B cell (primary cell): ENCODE measurements at regions not wholly inside any gene's neighbourhood (a gene's known extent, or its start where the extent isn't known, plus 50 kb on each side); places are given as distances from the start of the nearest gene placed in this dataset.

Experiments
- ATAC-seq: fragments of 200-7000 bp; cut with Tn5 transposase; one replicate; pipeline ENCODE4 v1.10.0; 2021; ENCODE audit warnings: low read depth, mild to moderate bottlenecking, moderate number of reproducible peaks, moderate library complexity
- CTCF ChIA-PET: fragments of 350-600 bp; sonication (Branson Sonifier 250); formaldehyde crosslinking; loops from one replicate; lab custom pipeline; 2021; ENCODE audit warnings: antibody characterized with exemption, inconsistent platforms; lab: Charles Lee
- POLR2A ChIA-PET: fragments of 350-600 bp; sonication (Branson Sonifier 250); formaldehyde crosslinking; loops from one replicate; lab custom pipeline; 2021; ENCODE audit warnings: antibody characterized with exemption; lab: Charles Lee
- DNase-seq: peaks from one replicate; pipeline ENCODE4 v3.0.0; 2013
- H2AFZ ChIP-seq: 2 replicates; pipeline ENCODE4 v1.6.1; 2012; ENCODE audit warnings: mild to moderate bottlenecking, low read depth, low read length; ENCODE audit not compliant: insufficient read depth, poor library complexity, severe bottlenecking
- H3K27ac ChIP-seq, 2 donors: 1 replicate in 1 of 2; 2 replicates in 1 of 2; pipeline ENCODE4 v1.5.1; 2012 to 2013; ENCODE audit warnings: low read length in 2 of 2, mild to moderate bottlenecking in 2 of 2, moderate library complexity in 1 of 2
- H3K27me3 ChIP-seq, 4 experiments: fragments of 200-600 bp in 1 of 4; sonication (generic) in 1 of 4; replicated peaks in 1 of 4; 1 replicate in 2 of 4; 2 replicates in 2 of 4; pipeline versions ENCODE4 v1.6.1 to v1.7.0; 2013 to 2016; ENCODE audit warnings: low read length in 3 of 4, mild to moderate bottlenecking in 2 of 4, mixed read lengths in 1 of 4, moderate library complexity in 1 of 4; ENCODE audit not compliant: insufficient read depth in 4 of 4, control insufficient read depth in 3 of 4; ENCODE audit errors: control extremely low read depth in 1 of 4
- H3K36me3 ChIP-seq, 2 experiments: replicated peaks in 1 of 2; 1 replicate in 1 of 2; 2 replicates in 1 of 2; pipeline versions ENCODE4 v1.6.1 to v1.7.1; 2013; ENCODE audit warnings: low read length in 1 of 2; ENCODE audit not compliant: insufficient read depth in 2 of 2, control insufficient read depth in 1 of 2; ENCODE audit errors: control extremely low read depth in 1 of 2, extremely low read depth in 1 of 2
- H3K4me1 ChIP-seq, 2 donors: fragments of 200-600 bp in 1 of 2; sonication (generic) in 1 of 2; 1 replicate in 1 of 2; 2 replicates in 1 of 2; pipeline versions ENCODE4 v1.5.1 to v1.6.1; 2013 to 2017; ENCODE audit warnings: low read length in 2 of 2; ENCODE audit not compliant: control insufficient read depth in 2 of 2, insufficient read depth in 2 of 2
- H3K4me2 ChIP-seq: replicated peaks from 2 replicates; pipeline ENCODE3; 2012; ENCODE audit warnings: mild to moderate bottlenecking, low read depth, low read length; ENCODE audit not compliant: poor library complexity, severe bottlenecking
- H3K4me3 ChIP-seq, 5 experiments: fragments of 200-600 bp in 1 of 5; sonication (generic) in 1 of 5; 1 replicate in 3 of 5; 2 replicates in 2 of 5; pipeline versions ENCODE4 v1.5.1 to v1.7.0; 2011 to 2016; ENCODE audit warnings: low read length in 4 of 5, mild to moderate bottlenecking in 4 of 5, low read depth in 2 of 5, control low read depth in 1 of 5, moderate library complexity in 1 of 5; ENCODE audit not compliant: insufficient read depth in 1 of 5; ENCODE audit errors: control extremely low read depth in 1 of 5, extremely low read depth in 1 of 5
- H3K79me2 ChIP-seq: fragments of 200-600 bp; sonication (generic); one replicate; pipeline ENCODE4 v1.6.0; 2016; ENCODE audit warnings: low read length; ENCODE audit not compliant: control insufficient read depth, insufficient read depth
- H3K9ac ChIP-seq: fragments of 200-600 bp; sonication (generic); 2 replicates; pipeline ENCODE4 v1.6.1; 2017; ENCODE audit warnings: mild to moderate bottlenecking, low read length, moderate library complexity
- H3K9me3 ChIP-seq, 3 donors: one replicate each; pipeline versions ENCODE4 v1.6.1 to v1.7.1; 2013; ENCODE audit warnings: low read length in 2 of 3; ENCODE audit not compliant: control insufficient read depth in 2 of 3, insufficient read depth in 1 of 3; ENCODE audit errors: control extremely low read depth in 1 of 3
- H4K20me1 ChIP-seq: 2 replicates; pipeline ENCODE4 v1.6.0; 2012; ENCODE audit warnings: mild to moderate bottlenecking, low read length; ENCODE audit not compliant: insufficient read depth, control insufficient read depth, poor library complexity, severe bottlenecking
- H3K27ac Mint-ChIP-seq: one replicate; pipeline ENCODE4 v1.8.0; 2021; ENCODE audit warnings: mixed read lengths
- H3K27me3 Mint-ChIP-seq: one replicate; pipeline ENCODE4 v1.8.0; 2021; ENCODE audit warnings: mixed read lengths
- H3K4me1 Mint-ChIP-seq: one replicate; pipeline ENCODE4 v1.8.0; 2021; ENCODE audit warnings: mixed read lengths
- H3K4me3 Mint-ChIP-seq: one replicate; pipeline ENCODE4 v1.8.0; 2021; ENCODE audit warnings: mixed read lengths
- H3K9me3 Mint-ChIP-seq: one replicate; pipeline ENCODE4 v1.8.0; 2022; ENCODE audit warnings: mixed read lengths; ENCODE audit not compliant: insufficient read depth
- CTCF ChIP-seq: fragments of 200-600 bp; IDR thresholded peaks from one replicate; pipeline ENCODE4 v1.8.0; 2022; ENCODE audit warnings: antibody characterized with exemption, mild to moderate bottlenecking
- EZH2 ChIP-seq: IDR thresholded peaks from 2 replicates; pipeline ENCODE4 v1.6.1; 2012; ENCODE audit warnings: borderline replicate concordance, low read depth, mild to moderate bottlenecking, moderate library complexity, low read length; ENCODE audit not compliant: insufficient read depth, poor library complexity, severe bottlenecking
- intact Hi-C: fragments of 100-400 bp; cut with micrococcal nuclease; formaldehyde crosslinking; loops from one replicate; pipeline ENCODE4 v1.10.0; 2022

- H3K4me2 ChIP-seq, result no peak overlapping the region
- no peak for TF ChIP-seq CTCF
- no peak for TF ChIP-seq EZH2
- H3K79me2 ChIP-seq, result no peaks in the 10 kb centered on the region
- ChIA-PET CTCF (no interaction called here), POLR2A (no interaction called here)
- intact Hi-C loops, result no loop called here
- H4K20me1 ChIP-seq, result no peaks in the 10 kb centered on the region
- H3K4me3 ChIP-seq, result no peak overlapping the region
- no peaks in the 10 kb centered on the region for H3K27me3 Mint-ChIP-seq
- H3K27me3 ChIP-seq, result no peaks in the 10 kb centered on the region
- no peaks in the 10 kb centered on the region for H3K4me1 ChIP-seq
- H3K27ac Mint-ChIP-seq, result no peak overlapping the region
- H3K9me3 Mint-ChIP-seq, result no peaks in the 10 kb centered on the region
- H3K9me3 ChIP-seq, result peaks cover 0 to 2% (median 0%) of the 10 kb centered on the region in 3 donors
- no peaks in the 10 kb centered on the region for H3K4me1 Mint-ChIP-seq
- H3K27ac ChIP-seq, result no peak overlapping the region
- ATAC-seq (no peak), DNase-seq (no peak)
- H3K36me3 ChIP-seq, result no peaks in the 10 kb centered on the region
- H3K9ac ChIP-seq, result no peak overlapping the region
- no peak overlapping the region for H3K4me3 Mint-ChIP-seq
- H2AFZ ChIP-seq, result no peak overlapping the region
Observed at GRCh38 chr6:114892211-114892610, 549.4 kb upstream of the HS3ST5 start.

- H4K20me1 ChIP-seq, result no peaks in the 10 kb centered on the region
- no peaks in the 10 kb centered on the region for H3K9me3 ChIP-seq
- no peak overlapping the region for H3K4me2 ChIP-seq
- no peak overlapping the region for H3K9ac ChIP-seq
- no peaks in the 10 kb centered on the region for H3K4me1 ChIP-seq
- TF ChIP-seq CTCF (no peak), EZH2 (no peak)
- Mint-ChIP-seq H3K4me3 (no peak overlapping the region), H3K27ac (no peak overlapping the region), H3K9me3 (peaks cover 3% of the 10 kb centered on the region), H3K27me3 (no peaks in the 10 kb centered on the region), H3K4me1 (no peaks in the 10 kb centered on the region)
- no peak for DNase-seq
- H3K36me3 ChIP-seq, result no peaks in the 10 kb centered on the region
- CTCF ChIA-PET, result interaction anchor here (0.6 kb wide), 1 partner anchor 335 kb away, joined by 3 read pairs; no protein-coding TSS in a partner anchor
- no peak overlapping the region for H3K4me3 ChIP-seq
- intact Hi-C loops, result no loop called here
- no peaks in the 10 kb centered on the region for H3K27me3 ChIP-seq
- ATAC-seq, result no peak
- H3K27ac ChIP-seq, result no peak overlapping the region
- POLR2A ChIA-PET, result no interaction called here
- H3K79me2 ChIP-seq, result no peaks in the 10 kb centered on the region
- no peak overlapping the region for H2AFZ ChIP-seq
Observed at GRCh38 chr6:114888241-114888640, 545.4 kb upstream of the HS3ST5 start.
